Transverse colon (tissue), 4 donors: ENCODE measurements at regions not wholly inside any gene's neighbourhood (a gene's known extent, or its start where the extent isn't known, plus 50 kb on each side); places are given as distances from the start of the nearest gene placed in this dataset.

ENCODE experiments used
- DNase-seq: peaks from one replicate; pipeline ENCODE4 v3.0.0-alpha.2; 2019
- H3K27ac ChIP-seq, 4 donors: fragments of 200-600 bp; sonication (generic); 2 replicates each; pipeline ENCODE4 v1.5.1; 2016 to 2018; ENCODE audit warnings: inconsistent platforms in 4 of 4
- H3K27me3 ChIP-seq: fragments of 200-600 bp; sonication (generic); 2 replicates; pipeline ENCODE4 v1.5.1; 2017; ENCODE audit warnings: inconsistent platforms
- H3K36me3 ChIP-seq, 4 donors: fragments of 200-600 bp; sonication (generic); 2 replicates each; pipeline ENCODE4 v1.5.1; 2017 to 2019; ENCODE audit warnings: inconsistent platforms in 4 of 4
- H3K4me1 ChIP-seq, 4 donors: fragments of 200-600 bp; sonication (generic); 2 replicates each; pipeline ENCODE4 v1.5.1; 2017 to 2020; ENCODE audit warnings: inconsistent platforms in 4 of 4
- H3K4me3 ChIP-seq, 4 donors: fragments of 200-600 bp; sonication (generic); 1 replicate in 1 of 4; 2 replicates in 3 of 4; pipeline versions ENCODE4 v1.5.1 to v1.6.1; 2017 to 2019; ENCODE audit warnings: inconsistent platforms in 4 of 4
- H3K9me3 ChIP-seq, 2 donors: fragments of 200-600 bp; sonication (generic); 2 replicates each; pipeline ENCODE4 v1.5.1; 2017 to 2019; ENCODE audit warnings: inconsistent platforms in 2 of 2
- CTCF ChIP-seq, 5 experiments: fragments of 200-600 bp in 3 of 5; fragments of 450-650 bp in 2 of 5; sonication (generic) in 3 of 5; IDR thresholded peaks; 1 replicate in 2 of 5; 2 replicates in 3 of 5; pipeline ENCODE4 v1.5.1; 2016 to 2017; ENCODE audit warnings: antibody characterized with exemption in 5 of 5, inconsistent platforms in 3 of 5, mild to moderate bottlenecking in 2 of 5, moderate library complexity in 1 of 5
- EP300 ChIP-seq: sonication (generic); formaldehyde crosslinking; IDR thresholded peaks from one replicate; pipeline ENCODE4 v1.6.1; 2017; ENCODE audit warnings: antibody characterized with exemption, low read depth
- POLR2A ChIP-seq: fragments of 450-650 bp; IDR thresholded peaks from one replicate; pipeline ENCODE4 v1.6.1; 2016; ENCODE audit warnings: antibody characterized with exemption, mild to moderate bottlenecking, moderate library complexity
- POLR2AphosphoS5 ChIP-seq, 3 donors: sonication (generic); formaldehyde crosslinking; IDR thresholded peaks; one replicate each; pipeline ENCODE4 v1.6.1; 2016; ENCODE audit warnings: antibody characterized with exemption in 3 of 3
- WGBS, 2 donors: methylation state at CpG; one replicate each; pipeline ENCODE4 v1.1.5; 2018; ENCODE audit warnings: low coverage in 1 of 2; 5-methylcytosine and 5-hydroxymethylcytosine counted together
- in situ Hi-C, 4 donors: fragments of 200-750 bp; cut with MboI; loops; one replicate each; pipeline versions ENCODE4 v1.15.0 to v1.15.1; 2017; ENCODE audit warnings: low sequenced_read_pairs in 3 of 4, low pct_ligation_motif_present in 1 of 4, low pct_unique_long_range_greater_than_20kb in 1 of 4
- intact Hi-C: fragments of 100-400 bp; cut with DNase I; formaldehyde crosslinking; loops from one replicate; pipeline ENCODE4 v1.15.1; 2023; ENCODE audit warnings: low total_unique reads

GRCh38 chr15:47622055-47622454, 95.2 kb upstream of the SEMA6D start:
- DNase-seq, result no peak
- in situ Hi-C loops, result no loop called here

DNA sequence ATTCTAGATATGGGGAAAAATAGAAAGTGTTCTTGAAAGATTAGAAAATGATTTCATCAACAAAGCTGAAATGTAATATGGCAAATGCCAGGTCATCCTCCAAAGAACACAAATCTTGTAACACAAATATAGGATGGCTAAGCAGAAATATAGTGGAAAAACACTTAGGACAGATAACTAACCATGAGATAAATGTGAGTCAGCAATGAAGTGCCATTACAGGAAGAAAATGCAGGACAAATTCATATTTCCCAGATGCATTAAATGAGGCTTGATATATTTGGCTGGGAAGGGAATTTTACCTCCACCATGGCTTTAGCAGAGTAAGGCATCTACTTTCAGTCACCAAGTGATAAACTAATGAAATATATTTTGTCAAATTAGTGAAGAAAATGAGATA, 92.8 kb upstream of the SEMA6D start:
- no peak overlapping the region for H3K27ac ChIP-seq
- H3K27me3 ChIP-seq, result no peaks in the 10 kb centered on the region
- H3K9me3 ChIP-seq, result no peaks in the 10 kb centered on the region
- H3K4me1 ChIP-seq, result no peaks in the 10 kb centered on the region
- no peak overlapping the region for H3K4me3 ChIP-seq
- no peaks in the 10 kb centered on the region for H3K36me3 ChIP-seq
- in situ Hi-C loops (no loop called here), intact Hi-C loops (no loop called here)
- no peak for DNase-seq
- no peak for TF ChIP-seq POLR2A
- TF ChIP-seq CTCF (IDR thresholded peaks at IDR 0.05), result no peak
- TF ChIP-seq POLR2AphosphoS5 (IDR thresholded peaks at IDR 0.05), result no peak
- no peak for TF ChIP-seq EP300

More at GRCh38 chr15:47622055-47622454, 95.2 kb upstream of the SEMA6D start:
- H3K27ac ChIP-seq, result no peak overlapping the region
- intact Hi-C loops, result no loop called here
- no peak overlapping the region for H3K4me3 ChIP-seq
- H3K36me3 ChIP-seq, result no peaks in the 10 kb centered on the region
- H3K9me3 ChIP-seq, result no peaks in the 10 kb centered on the region
- no peaks in the 10 kb centered on the region for H3K27me3 ChIP-seq
- H3K4me1 ChIP-seq, result no peaks in the 10 kb centered on the region
- TF ChIP-seq EP300 (no peak), CTCF (IDR thresholded peaks at IDR 0.05) (no peak), POLR2A (no peak), POLR2AphosphoS5 (IDR thresholded peaks at IDR 0.05) (no peak)
- WGBS, 2 donors, result 64 to 67% methylated on average over 2 of the region's 2 CpGs

- intact Hi-C loops, result no loop called here
- DNase-seq, result no peak
- no peaks in the 10 kb centered on the region for H3K4me1 ChIP-seq
- H3K36me3 ChIP-seq, result no peaks in the 10 kb centered on the region
- H3K27me3 ChIP-seq, result no peaks in the 10 kb centered on the region
- H3K9me3 ChIP-seq, result no peaks in the 10 kb centered on the region
- in situ Hi-C loops, result no loop called here
- TF ChIP-seq CTCF (IDR thresholded peaks at IDR 0.05) (no peak), POLR2AphosphoS5 (IDR thresholded peaks at IDR 0.05) (no peak), POLR2A (no peak), EP300 (no peak)
- no peak overlapping the region for H3K27ac ChIP-seq
- no peak overlapping the region for H3K4me3 ChIP-seq
- 72% methylated on average over 1 of the region's 1 CpG; no CpG with 5 or more reads in 1 of the 2 donors for WGBS, 2 donors
These were observed 78.3 kb upstream of the SEMA6D start for GRCh38 chr15:47639042-47639441.

DNA sequence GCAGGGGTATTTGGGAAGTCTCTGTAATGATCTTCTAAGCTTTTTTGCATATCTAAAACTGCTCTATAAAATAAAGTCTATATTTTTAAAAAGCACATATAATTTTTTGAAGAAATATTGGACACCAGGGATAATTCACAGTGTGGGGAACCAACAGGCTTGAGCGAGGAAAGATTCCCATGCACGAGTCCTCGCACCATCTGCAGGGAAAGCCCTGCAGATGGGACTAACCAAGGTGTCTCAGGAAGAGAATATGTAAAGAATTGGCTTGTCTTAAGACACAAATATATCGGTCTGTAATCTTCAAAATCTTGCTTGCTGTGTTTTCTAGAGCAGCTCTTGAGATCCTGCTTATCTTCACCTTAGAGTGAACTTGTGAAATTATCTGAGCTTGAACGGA, 77.2 kb upstream of the SEMA6D start:
- H3K27me3 ChIP-seq, result no peaks in the 10 kb centered on the region
- in situ Hi-C loops (no loop called here), intact Hi-C loops (no loop called here)
- H3K36me3 ChIP-seq, result no peaks in the 10 kb centered on the region
- no peak for TF ChIP-seq POLR2AphosphoS5 (IDR thresholded peaks at IDR 0.05)
- TF ChIP-seq POLR2A, result no peak
- no peak for TF ChIP-seq EP300
- TF ChIP-seq CTCF (IDR thresholded peaks at IDR 0.05), result no peak
- H3K27ac ChIP-seq, result no peak overlapping the region
- H3K4me3 ChIP-seq, result no peak overlapping the region
- no peaks in the 10 kb centered on the region for H3K4me1 ChIP-seq
- DNase-seq, result no peak
- no peaks in the 10 kb centered on the region for H3K9me3 ChIP-seq
- WGBS, 2 donors, result 87 to 100% methylated on average over 5 of the region's 5 CpGs
